ENCODE measurements at regions not wholly inside any gene's neighbourhood (a gene's known extent, or its start where the extent isn't known, plus 50 kb on each side); places are given as distances from the start of the nearest gene placed in this dataset.

DNA sequence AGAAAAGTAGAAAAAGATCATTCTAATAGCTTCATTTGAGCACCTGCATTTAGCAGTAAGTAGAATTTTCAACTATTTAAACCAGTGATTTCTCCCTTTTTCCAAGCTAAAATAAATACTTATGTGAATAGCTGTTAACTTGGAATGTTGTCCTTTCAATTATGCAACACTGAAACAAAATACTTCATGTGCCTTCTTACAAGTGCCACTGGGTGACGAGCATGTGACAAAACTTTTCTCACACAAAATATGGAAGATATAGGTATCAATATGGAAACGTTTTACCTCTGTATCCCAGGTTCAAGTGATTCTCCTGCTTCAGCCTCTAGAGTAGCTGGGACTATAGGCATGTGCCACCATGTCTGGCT is 708.3 kb downstream of the STIM2 start:
- H3K27ac ChIP-seq (replicated peaks), result no peak overlapping the region
- no peak for DNase-seq (ENCODE audit: low read depth in 1 of 2, low spot score in 1 of 2)
- H3K27me3 ChIP-seq (ENCODE audit: insufficient read depth, poor library complexity, severe bottlenecking), result no peaks in the 10 kb centered on the region
- H3K4me3 ChIP-seq (replicated peaks; ENCODE audit: insufficient read depth, low read length), result no peak overlapping the region
- TF ChIP-seq POLR2AphosphoS5 (IDR thresholded peaks at IDR 0.05; ENCODE audit: low read depth) (no peak), SPI1 (IDR thresholded peaks at IDR 0.05; ENCODE audit: borderline replicate concordance, low read depth) (no peak), GABPA (IDR thresholded peaks at IDR 0.05; ENCODE audit: low read depth) (no peak)
- TF ChIP-seq, protein P1, sequence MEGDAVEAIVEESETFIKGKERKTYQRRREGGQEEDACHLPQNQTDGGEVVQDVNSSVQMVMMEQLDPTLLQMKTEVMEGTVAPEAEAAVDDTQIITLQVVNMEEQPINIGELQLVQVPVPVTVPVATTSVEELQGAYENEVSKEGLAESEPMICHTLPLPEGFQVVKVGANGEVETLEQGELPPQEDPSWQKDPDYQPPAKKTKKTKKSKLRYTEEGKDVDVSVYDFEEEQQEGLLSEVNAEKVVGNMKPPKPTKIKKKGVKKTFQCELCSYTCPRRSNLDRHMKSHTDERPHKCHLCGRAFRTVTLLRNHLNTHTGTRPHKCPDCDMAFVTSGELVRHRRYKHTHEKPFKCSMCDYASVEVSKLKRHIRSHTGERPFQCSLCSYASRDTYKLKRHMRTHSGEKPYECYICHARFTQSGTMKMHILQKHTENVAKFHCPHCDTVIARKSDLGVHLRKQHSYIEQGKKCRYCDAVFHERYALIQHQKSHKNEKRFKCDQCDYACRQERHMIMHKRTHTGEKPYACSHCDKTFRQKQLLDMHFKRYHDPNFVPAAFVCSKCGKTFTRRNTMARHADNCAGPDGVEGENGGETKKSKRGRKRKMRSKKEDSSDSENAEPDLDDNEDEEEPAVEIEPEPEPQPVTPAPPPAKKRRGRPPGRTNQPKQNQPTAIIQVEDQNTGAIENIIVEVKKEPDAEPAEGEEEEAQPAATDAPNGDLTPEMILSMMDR (IDR thresholded peaks at IDR 0.05; ENCODE audit: insufficient read depth, low read length), result no peak
- TF ChIP-seq, protein P2, sequence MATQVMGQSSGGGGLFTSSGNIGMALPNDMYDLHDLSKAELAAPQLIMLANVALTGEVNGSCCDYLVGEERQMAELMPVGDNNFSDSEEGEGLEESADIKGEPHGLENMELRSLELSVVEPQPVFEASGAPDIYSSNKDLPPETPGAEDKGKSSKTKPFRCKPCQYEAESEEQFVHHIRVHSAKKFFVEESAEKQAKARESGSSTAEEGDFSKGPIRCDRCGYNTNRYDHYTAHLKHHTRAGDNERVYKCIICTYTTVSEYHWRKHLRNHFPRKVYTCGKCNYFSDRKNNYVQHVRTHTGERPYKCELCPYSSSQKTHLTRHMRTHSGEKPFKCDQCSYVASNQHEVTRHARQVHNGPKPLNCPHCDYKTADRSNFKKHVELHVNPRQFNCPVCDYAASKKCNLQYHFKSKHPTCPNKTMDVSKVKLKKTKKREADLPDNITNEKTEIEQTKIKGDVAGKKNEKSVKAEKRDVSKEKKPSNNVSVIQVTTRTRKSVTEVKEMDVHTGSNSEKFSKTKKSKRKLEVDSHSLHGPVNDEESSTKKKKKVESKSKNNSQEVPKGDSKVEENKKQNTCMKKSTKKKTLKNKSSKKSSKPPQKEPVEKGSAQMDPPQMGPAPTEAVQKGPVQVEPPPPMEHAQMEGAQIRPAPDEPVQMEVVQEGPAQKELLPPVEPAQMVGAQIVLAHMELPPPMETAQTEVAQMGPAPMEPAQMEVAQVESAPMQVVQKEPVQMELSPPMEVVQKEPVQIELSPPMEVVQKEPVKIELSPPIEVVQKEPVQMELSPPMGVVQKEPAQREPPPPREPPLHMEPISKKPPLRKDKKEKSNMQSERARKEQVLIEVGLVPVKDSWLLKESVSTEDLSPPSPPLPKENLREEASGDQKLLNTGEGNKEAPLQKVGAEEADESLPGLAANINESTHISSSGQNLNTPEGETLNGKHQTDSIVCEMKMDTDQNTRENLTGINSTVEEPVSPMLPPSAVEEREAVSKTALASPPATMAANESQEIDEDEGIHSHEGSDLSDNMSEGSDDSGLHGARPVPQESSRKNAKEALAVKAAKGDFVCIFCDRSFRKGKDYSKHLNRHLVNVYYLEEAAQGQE (IDR thresholded peaks at IDR 0.05; ENCODE audit: insufficient replicate concordance, low read depth), result no peak

DNA sequence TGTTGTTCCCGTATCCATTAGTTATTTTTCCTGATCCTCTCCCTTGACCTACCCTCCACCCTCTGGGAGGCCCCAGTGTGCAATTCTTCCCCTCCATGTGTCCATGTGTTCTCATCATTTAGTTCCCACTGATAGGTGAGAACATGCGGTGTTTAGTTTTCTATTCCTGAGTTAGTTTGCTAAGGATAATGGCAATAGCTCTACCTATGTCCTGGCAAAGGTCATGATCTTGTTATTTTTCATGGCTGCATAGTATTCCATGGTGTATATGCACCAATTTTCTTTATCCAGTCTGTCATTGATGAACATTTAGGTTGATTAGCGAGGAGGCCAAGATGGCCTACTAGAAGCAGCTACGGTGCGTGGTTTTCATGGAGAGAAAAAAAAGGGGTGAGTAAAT is 714.1 kb downstream of the STIM2 start:
- no peak overlapping the region for H3K27ac ChIP-seq (replicated peaks)
- no peak for DNase-seq (ENCODE audit: low read depth in 1 of 2, low spot score in 1 of 2)
- TF ChIP-seq GABPA (IDR thresholded peaks at IDR 0.05; ENCODE audit: low read depth) (no peak), POLR2AphosphoS5 (IDR thresholded peaks at IDR 0.05; ENCODE audit: low read depth) (no peak)
- TF ChIP-seq, protein P1 (IDR thresholded peaks at IDR 0.05; ENCODE audit: insufficient read depth, low read length), result no peak
- H3K4me3 ChIP-seq (replicated peaks; ENCODE audit: insufficient read depth, low read length), result no peak overlapping the region
- H3K27me3 ChIP-seq (ENCODE audit: insufficient read depth, poor library complexity, severe bottlenecking), result no peaks in the 10 kb centered on the region

DNA sequence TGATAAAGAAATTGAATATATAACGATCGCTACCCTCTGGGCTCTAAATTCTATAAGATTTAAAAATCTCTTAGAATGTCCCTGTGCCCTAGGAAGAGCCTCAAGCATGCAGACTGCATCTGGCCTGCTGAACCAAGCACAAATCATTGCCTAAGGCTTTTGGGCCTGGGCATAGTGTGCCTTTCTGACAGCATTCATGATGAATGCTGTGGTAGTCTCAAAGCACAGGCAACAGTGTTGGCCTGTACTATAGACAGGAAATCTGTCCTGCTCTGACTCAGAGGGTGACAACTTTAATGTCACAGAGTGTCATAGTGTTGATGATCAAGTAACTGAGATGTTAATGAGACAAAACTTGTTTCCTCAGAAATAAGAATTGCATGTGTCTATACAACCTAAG is 717.3 kb downstream of the STIM2 start:
- TF ChIP-seq, protein P1 (IDR thresholded peaks at IDR 0.05; ENCODE audit: insufficient read depth, low read length), result no peak
- no peak for TF ChIP-seq POLR2AphosphoS5 (IDR thresholded peaks at IDR 0.05; ENCODE audit: low read depth)
- TF ChIP-seq GABPA (IDR thresholded peaks at IDR 0.05; ENCODE audit: low read depth), result no peak
- no peak for TF ChIP-seq SPI1 (IDR thresholded peaks at IDR 0.05; ENCODE audit: borderline replicate concordance, low read depth)
- TF ChIP-seq, protein P2 (IDR thresholded peaks at IDR 0.05; ENCODE audit: insufficient replicate concordance, low read depth), result no peak
- Histone ChIP-seq H3K4me3 (replicated peaks; ENCODE audit: insufficient read depth, low read length) (no peak overlapping the region), H3K27ac (replicated peaks) (no peak overlapping the region), H3K27me3 (ENCODE audit: insufficient read depth, poor library complexity, severe bottlenecking) (no peaks in the 10 kb centered on the region)
- no peak for DNase-seq (ENCODE audit: low read depth in 1 of 2, low spot score in 1 of 2)

DNA sequence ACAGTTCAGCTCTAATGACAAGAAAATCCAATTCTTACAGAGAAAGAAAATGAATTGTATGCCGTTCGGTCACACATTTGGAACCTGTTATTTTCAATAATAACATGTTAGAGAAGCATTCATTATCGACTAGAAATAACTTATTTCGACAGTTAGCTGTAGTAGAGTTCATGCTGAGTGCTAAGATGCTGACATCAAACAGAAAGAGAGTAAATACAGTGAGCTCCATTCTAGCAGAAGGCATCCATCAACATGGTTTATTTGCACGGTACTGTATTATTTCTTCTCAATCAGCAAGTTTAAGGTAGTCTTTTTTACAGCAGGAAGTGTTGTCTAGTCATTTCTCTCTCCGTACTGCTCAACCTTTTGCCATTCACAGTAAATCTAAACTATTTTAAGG is 732.1 kb downstream of the STIM2 start:
- Histone ChIP-seq H3K4me3 (replicated peaks; ENCODE audit: insufficient read depth, low read length) (no peak overlapping the region), H3K27me3 (ENCODE audit: insufficient read depth, poor library complexity, severe bottlenecking) (no peaks in the 10 kb centered on the region), H3K27ac (replicated peaks) (no peak overlapping the region)
- TF ChIP-seq SPI1 (IDR thresholded peaks at IDR 0.05; ENCODE audit: borderline replicate concordance, low read depth), result no peak
- no peak for TF ChIP-seq POLR2AphosphoS5 (IDR thresholded peaks at IDR 0.05; ENCODE audit: low read depth)
- TF ChIP-seq, protein P2 (IDR thresholded peaks at IDR 0.05; ENCODE audit: insufficient replicate concordance, low read depth), result no peak
- TF ChIP-seq GABPA (IDR thresholded peaks at IDR 0.05; ENCODE audit: low read depth), result no peak
- TF ChIP-seq, protein P1 (IDR thresholded peaks at IDR 0.05; ENCODE audit: insufficient read depth, low read length), result no peak
- DNase-seq (ENCODE audit: low read depth in 1 of 2, low spot score in 1 of 2), result no peak

Measured in HL-60 (cell line).